Thyroid gland (tissue), 4 donors: ENCODE measurements at regions not wholly inside any gene's neighbourhood (a gene's known extent, or its start where the extent isn't known, plus 50 kb on each side); places are given as distances from the start of the nearest gene placed in this dataset.

Experiments
- CTCF ChIP-seq, 6 experiments: fragments of 200-600 bp in 3 of 6; fragments of 450-650 bp in 3 of 6; sonication (generic) in 3 of 6; IDR thresholded peaks; one replicate each; pipeline ENCODE4 v1.5.1; 2016 to 2019; ENCODE audit warnings: antibody characterized with exemption in 6 of 6, mild to moderate bottlenecking in 2 of 6, inconsistent platforms in 1 of 6, moderate library complexity in 1 of 6
- POLR2A ChIP-seq, 2 donors: fragments of 450-650 bp; IDR thresholded peaks; one replicate each; pipeline ENCODE4 v1.6.1; 2017; ENCODE audit warnings: antibody characterized with exemption in 2 of 2, mild to moderate bottlenecking in 2 of 2, moderate library complexity in 1 of 2

GRCh38 chr10:106479636-106480035, 684.9 kb downstream of the SORCS1 start:
- no peak for TF ChIP-seq CTCF (IDR thresholded peaks at IDR 0.05)
- TF ChIP-seq POLR2A (IDR thresholded peaks at IDR 0.05) = no peak
